Kasumi-1 (cell line): ENCODE measurements at regions not wholly inside any gene's neighbourhood (a gene's known extent, or its start where the extent isn't known, plus 50 kb on each side); places are given as distances from the start of the nearest gene placed in this dataset.
"Not testable (repeated sequence)": the region's sequence is repeated elsewhere in the genome, so short reads cannot be mapped to it uniquely, and the experiment has no call there.

Source experiments
- DNase-seq, 2 experiments: peaks; one replicate each; lab custom pipeline; 2025; lab: John Stamatoyannopoulos, UW

- no peak for DNase-seq
These were observed 119.1 kb upstream of the ADAMTS9 start for GRCh38 chr3:64806668-64807605.

GRCh38 chr3:64805978-64806377, 118.2 kb upstream of the ADAMTS9 start:
- no peak for DNase-seq

- DNase-seq: no peak
These were observed 117.4 kb upstream of the ADAMTS9 start for GRCh38 chr3:64805248-64805647.

DNA sequence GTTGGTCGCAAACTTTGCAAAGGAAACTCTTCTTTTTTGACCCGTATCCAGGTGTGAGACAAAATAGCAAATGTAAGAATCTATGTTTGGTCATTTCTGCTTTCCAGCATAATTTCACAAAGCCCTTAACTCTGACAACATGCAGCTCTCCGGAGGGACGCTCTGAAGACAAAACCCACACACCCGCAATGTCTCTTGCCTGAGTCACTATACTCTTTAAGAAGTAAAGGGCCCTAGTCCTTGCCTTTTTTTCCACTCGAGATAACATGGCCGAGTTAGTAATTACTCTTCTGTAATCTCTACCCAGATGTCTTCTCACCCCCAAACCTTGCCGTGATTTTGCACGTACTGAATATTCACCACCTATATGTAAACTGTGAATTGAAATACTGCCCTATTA, 115.7 kb upstream of the ADAMTS9 start:
- DNase-seq: no peak

GRCh38 chr3:64802460-64802859, 114.7 kb upstream of the ADAMTS9 start:
- no peak for DNase-seq

DNA sequence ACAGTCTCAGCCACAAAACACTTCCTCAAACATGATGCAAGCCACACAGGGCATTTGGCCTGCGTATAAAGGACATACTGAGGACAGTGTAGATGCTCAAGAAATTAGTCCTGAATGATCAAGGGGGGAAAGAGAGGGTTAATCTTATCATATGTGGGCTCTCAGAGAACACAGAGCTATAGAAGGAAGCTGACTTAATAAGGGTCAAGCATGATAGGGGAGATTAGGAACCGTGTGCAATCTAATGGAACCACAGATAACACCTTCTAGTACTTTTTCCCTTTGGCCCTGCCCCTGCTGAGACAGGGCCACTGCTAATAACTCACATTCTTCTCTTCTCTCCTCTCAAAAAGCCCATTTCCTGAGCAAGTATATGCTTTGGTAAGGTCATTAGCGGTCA, 114.1 kb upstream of the ADAMTS9 start:
- DNase-seq: no peak

DNA sequence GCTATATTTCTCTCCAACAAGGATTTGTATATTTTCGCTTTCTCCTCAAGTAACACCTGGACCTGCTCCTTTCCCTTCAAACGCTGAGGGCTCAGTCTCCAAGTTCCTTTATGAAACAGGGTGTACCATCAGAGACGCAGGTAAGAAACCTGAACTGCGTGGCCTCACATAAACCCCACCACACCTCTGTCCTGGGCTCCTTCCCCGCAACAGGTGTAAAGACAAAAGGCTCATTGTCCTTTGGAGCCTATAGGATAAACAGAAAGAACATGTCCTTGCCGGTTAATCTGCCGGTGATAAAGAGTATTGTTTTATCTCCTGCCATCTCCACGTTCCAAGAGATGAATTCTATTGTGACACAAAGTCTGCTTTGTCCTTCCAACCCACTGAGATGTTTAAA, 111.8 kb upstream of the ADAMTS9 start:
- DNase-seq: no peak

GRCh38 chr3:64798316-64798715, 110.5 kb upstream of the ADAMTS9 start:
- DNase-seq: no peak

- DNase-seq: peak; percentile 96 to 98
These were observed 109.0 kb upstream of the ADAMTS9 start for GRCh38 chr3:64796607-64797399.

DNA sequence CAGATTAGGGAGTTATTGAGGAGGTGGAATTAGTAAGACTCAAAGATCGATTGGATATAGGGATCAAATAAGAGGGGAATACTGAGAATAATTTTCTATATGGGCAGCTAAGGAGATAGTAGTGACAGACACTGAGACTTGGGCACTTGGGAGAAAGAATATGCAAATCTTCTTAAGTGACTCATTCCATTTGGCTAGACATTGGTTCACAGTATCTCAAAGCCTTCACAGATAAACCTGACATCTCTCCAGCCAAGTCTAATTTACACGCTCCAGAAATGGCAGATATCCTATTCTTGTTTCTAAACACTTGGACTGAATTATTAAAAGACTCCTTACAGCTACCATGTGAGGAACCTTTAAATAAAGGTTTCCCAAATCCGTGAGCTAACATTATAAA, 104.6 kb upstream of the ADAMTS9 start:
- no peak for DNase-seq

DNA sequence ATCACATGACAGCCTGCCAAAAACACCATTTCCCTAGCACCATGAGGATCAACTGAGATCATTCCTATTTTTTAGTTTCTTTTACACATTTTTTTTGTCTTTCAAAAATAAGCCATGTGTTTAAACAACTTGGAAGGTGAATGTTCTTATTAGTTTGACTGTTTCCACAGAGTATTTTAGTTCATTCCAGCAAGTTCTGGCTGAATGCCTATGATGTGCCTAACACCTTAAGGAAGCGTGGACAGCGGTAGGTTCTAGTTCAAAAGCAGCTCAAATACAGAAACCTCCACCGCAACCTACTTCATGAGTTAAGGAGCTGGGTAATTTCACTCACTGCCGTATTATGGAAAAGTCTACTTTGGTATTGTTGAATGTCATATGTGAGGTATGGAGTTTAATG, 101.3 kb upstream of the ADAMTS9 start:
- DNase-seq: no peak

DNA sequence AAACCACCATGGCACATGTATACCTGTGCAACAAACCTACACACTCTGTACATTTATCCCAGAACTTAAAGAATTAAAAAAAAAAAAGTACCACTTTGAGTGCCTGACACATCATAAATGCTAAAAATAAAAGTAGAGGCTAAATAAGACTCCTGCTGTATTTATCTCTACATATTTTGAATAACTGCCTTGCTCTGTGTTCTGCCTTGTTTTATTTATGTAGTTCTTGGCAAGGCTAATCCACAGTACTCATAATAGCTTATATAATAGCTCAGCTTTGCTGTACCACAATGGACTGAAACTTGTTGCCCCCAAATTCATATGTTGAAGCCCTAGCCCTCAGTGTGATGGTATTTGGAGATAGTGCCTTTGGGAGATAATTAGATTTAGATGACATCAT, 95.4 kb upstream of the ADAMTS9 start:
- DNase-seq: no peak

- DNase-seq: not testable (repeated sequence)
These were observed 93.1 kb upstream of the ADAMTS9 start for GRCh38 chr3:64780923-64781322.

- DNase-seq: peak; percentile 5 to 11
These were observed 85.3 kb upstream of the ADAMTS9 start for GRCh38 chr3:64773137-64773536.

DNA sequence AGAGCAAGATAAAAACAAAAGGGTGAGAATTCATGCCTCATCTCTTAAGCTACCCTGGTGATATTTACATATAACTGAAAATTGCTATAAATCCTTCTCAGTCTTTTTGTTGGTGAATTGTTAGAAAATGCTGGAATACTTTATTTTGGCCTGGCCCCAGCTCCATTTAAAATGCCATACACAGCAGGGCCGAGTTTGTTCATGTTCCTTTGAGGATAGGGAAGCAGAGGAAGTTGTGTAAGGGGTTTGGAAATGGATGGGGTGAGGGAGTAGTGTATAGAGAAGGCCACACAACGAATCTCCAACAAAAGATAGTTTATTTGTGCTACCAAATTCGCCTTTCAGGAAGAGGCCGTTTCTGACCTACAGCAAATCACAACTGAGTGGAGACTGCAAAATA, 78.6 kb upstream of the ADAMTS9 start:
- no peak for DNase-seq

- no peak for DNase-seq
These were observed 78.1 kb upstream of the ADAMTS9 start for GRCh38 chr3:64765947-64766346.

- DNase-seq: peak in 1 of 2 experiments; percentile 12
These were observed 76.7 kb upstream of the ADAMTS9 start for GRCh38 chr3:64764386-64764929.

DNA sequence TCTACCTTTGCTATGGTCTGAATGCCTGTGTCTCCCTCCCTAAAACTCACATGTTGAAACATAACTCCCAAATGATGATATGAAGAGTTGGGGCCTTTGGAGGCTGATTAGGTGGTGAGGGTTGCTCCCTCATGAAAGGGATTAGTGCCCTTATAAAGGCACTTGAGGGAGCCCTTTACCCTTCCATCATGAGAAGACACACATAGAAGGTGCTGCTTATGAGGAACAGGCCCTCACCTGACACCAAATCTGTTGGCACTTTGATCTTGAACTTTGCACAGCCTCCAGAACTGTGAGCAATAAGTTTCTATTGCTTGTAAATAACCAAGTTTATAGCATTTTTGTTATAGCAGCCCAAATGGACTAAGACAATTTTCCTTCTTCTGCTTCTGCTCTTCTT, 76.2 kb upstream of the ADAMTS9 start:
- DNase-seq: no peak

GRCh38 chr3:64761729-64762128, 73.9 kb upstream of the ADAMTS9 start:
- DNase-seq: no peak

- DNase-seq: no peak
These were observed 72.5 kb upstream of the ADAMTS9 start for GRCh38 chr3:64760258-64760657.

DNA sequence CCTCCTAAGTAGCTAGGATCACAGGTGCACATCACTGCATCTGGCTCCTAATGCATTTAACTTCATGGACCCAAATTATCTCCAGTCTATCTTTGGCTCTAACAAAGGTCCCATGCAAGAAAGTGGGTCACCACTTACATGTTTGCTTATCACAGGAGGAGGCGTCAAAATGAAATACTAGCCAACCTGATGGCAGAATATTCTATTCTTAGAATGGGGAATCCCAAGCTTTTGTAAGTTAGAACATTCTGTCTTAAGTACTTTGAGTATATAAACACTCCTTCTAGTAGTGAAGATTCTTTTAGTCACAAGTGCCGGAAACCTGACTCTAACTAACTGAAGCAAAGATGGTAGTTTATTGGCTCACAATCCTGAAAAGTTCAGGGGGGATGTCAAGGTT, 72.0 kb upstream of the ADAMTS9 start:
- no peak for DNase-seq

DNA sequence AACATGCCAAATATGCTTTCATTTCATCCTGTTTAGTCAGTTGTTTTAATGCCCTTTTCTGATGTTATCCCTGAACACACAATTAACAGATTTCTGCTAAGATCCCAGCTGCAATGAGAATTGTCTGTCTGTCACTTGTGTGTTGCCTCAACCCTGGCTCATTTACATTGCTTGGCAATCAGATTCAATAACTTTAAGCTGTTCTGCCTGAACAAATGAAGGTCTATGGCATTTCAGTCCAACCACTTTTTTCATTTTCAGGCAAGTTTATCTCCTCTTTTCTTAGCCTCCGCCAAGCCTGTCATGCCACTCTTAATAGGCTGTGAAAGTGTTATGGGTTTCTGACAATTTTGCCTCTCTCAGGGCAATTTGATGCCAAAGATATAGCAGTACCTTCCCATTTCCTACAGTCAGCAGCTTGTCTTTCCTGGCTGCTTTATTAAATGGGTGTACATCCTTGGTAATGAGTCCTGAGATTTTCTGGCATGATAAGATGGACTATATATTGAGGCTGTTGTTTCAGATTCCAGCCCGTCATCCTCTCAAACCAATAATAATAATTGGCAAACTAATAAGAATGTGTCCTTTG, 68.7 kb upstream of the ADAMTS9 start:
- DNase-seq: no peak
